Sigmoid colon (tissue), 6 donors: ENCODE measurements at regions not wholly inside any gene's neighbourhood (a gene's known extent, or its start where the extent isn't known, plus 50 kb on each side); places are given as distances from the start of the nearest gene placed in this dataset.

Experiments used
- DNase-seq: peaks from one replicate; pipeline ENCODE4 v3.0.0-alpha.2; 2019
- H3K27ac ChIP-seq, 4 donors: fragments of 200-600 bp; sonication (generic); one replicate each; pipeline ENCODE4 v1.5.1; 2016 to 2019; ENCODE audit warnings: mild to moderate bottlenecking in 1 of 4
- H3K27me3 ChIP-seq, 3 donors: fragments of 200-600 bp; sonication (generic); one replicate each; pipeline ENCODE4 v1.5.1; 2019; ENCODE audit warnings: mild to moderate bottlenecking in 1 of 3
- H3K36me3 ChIP-seq, 4 donors: fragments of 200-600 bp; sonication (generic); one replicate each; pipeline ENCODE4 v1.5.1; 2016 to 2019
- H3K4me1 ChIP-seq, 4 donors: fragments of 200-600 bp; sonication (generic); one replicate each; pipeline ENCODE4 v1.5.1; 2017 to 2019
- H3K4me3 ChIP-seq, 4 donors: fragments of 200-600 bp; sonication (generic); one replicate each; pipeline ENCODE4 v1.5.1; 2017 to 2019; ENCODE audit warnings: mild to moderate bottlenecking in 2 of 4, moderate library complexity in 1 of 4
- H3K9me3 ChIP-seq, 4 donors: fragments of 200-600 bp in 3 of 4; sonication (generic) in 3 of 4; one replicate each; pipeline versions ENCODE4 v1.5.1 to v1.6.1; 2013 to 2019
- CTCF ChIP-seq, 4 experiments: fragments of 450-650 bp in 3 of 4; fragments of 200-600 bp in 1 of 4; IDR thresholded peaks; one replicate each; pipeline ENCODE4 v1.5.1; 2016 to 2019; ENCODE audit warnings: antibody characterized with exemption in 4 of 4, mild to moderate bottlenecking in 3 of 4, moderate library complexity in 2 of 4
- EP300 ChIP-seq, 4 donors: sonication (generic); formaldehyde crosslinking; IDR thresholded peaks; one replicate each; pipeline ENCODE4 v1.6.1; 2017; ENCODE audit warnings: antibody characterized with exemption in 4 of 4
- POLR2A ChIP-seq, 2 donors: fragments of 450-650 bp; IDR thresholded peaks; one replicate each; pipeline ENCODE4 v1.6.1; 2016; ENCODE audit warnings: antibody characterized with exemption in 2 of 2, mild to moderate bottlenecking in 2 of 2, moderate library complexity in 2 of 2
- POLR2AphosphoS5 ChIP-seq, 4 donors: sonication (generic); formaldehyde crosslinking; IDR thresholded peaks; one replicate each; pipeline ENCODE4 v1.6.1; 2017; ENCODE audit warnings: antibody characterized with exemption in 4 of 4
- WGBS, 2 donors: extraction: QIAGEN DNeasy Blood & Tissue Kit; methylation state at CpG; one replicate each; pipeline ENCODE4 v1.1.7; 2013; 5-methylcytosine and 5-hydroxymethylcytosine counted together
- intact Hi-C: fragments of 100-400 bp; cut with DNase I; formaldehyde crosslinking; loops from one replicate; pipeline ENCODE4 v1.15.1; 2023
- donor health status: healthy with polysubstance abuse.
- donor health status: healthy.

GRCh38 chr1:218030846-218031245, 254.2 kb upstream of the RRP15 start:
- H3K4me1 ChIP-seq, result no peaks in the 10 kb centered on the region
- DNase-seq, result no peak
- intact Hi-C loops, result no loop called here
- H3K27ac ChIP-seq, result no peak overlapping the region
- no peak overlapping the region for H3K4me3 ChIP-seq
- H3K36me3 ChIP-seq, result no peaks in the 10 kb centered on the region
- TF ChIP-seq POLR2AphosphoS5 (IDR thresholded peaks at IDR 0.05), result no peak
- TF ChIP-seq POLR2A (IDR thresholded peaks at IDR 0.05), result no peak
- TF ChIP-seq CTCF (IDR thresholded peaks at IDR 0.05), result no peak
- no peak for TF ChIP-seq EP300 (IDR thresholded peaks at IDR 0.05)
- no peaks in the 10 kb centered on the region for H3K9me3 ChIP-seq
- H3K27me3 ChIP-seq, result no peaks in the 10 kb centered on the region

DNA sequence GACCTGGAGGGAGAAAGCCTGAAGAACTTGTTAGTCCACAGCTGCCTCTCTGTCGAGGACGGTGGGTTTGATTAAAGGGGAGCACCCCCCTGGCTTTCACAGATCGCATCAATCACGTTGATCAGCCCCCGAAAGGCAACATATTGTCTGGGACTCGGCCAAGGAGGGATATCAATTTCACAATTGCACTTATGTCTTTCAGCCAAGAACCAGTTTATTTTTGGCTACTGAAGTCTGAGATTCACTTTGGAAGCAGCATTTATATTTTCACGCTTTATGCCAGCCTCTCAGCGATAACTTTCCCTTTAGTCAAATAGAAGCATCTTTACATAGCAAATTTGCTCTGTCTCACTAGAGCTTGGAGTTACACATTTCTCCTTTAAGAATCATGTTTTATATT, 253.2 kb upstream of the RRP15 start:
- TF ChIP-seq CTCF (IDR thresholded peaks at IDR 0.05) (no peak), POLR2A (IDR thresholded peaks at IDR 0.05) (no peak), EP300 (IDR thresholded peaks at IDR 0.05) (no peak), POLR2AphosphoS5 (IDR thresholded peaks at IDR 0.05) (no peak)
- no peak for DNase-seq
- H3K4me1 ChIP-seq, result no peaks in the 10 kb centered on the region
- intact Hi-C loops, result no loop called here
- H3K27ac ChIP-seq, result no peak overlapping the region
- no peak overlapping the region for H3K4me3 ChIP-seq
- no peaks in the 10 kb centered on the region for H3K27me3 ChIP-seq
- no peaks in the 10 kb centered on the region for H3K36me3 ChIP-seq
- no peaks in the 10 kb centered on the region for H3K9me3 ChIP-seq
- WGBS, 2 donors, result 42 to 49% methylated on average over 8 of the region's 8 CpGs

GRCh38 chr1:218034468-218034867, 250.6 kb upstream of the RRP15 start:
- H3K9me3 ChIP-seq, result no peaks in the 10 kb centered on the region
- H3K27me3 ChIP-seq, result no peaks in the 10 kb centered on the region
- no peak for DNase-seq
- no peaks in the 10 kb centered on the region for H3K4me1 ChIP-seq
- H3K27ac ChIP-seq, result no peak overlapping the region
- H3K36me3 ChIP-seq, result no peaks in the 10 kb centered on the region
- H3K4me3 ChIP-seq, result no peak overlapping the region
- TF ChIP-seq CTCF (IDR thresholded peaks at IDR 0.05), result no peak
- TF ChIP-seq EP300 (IDR thresholded peaks at IDR 0.05), result no peak
- no peak for TF ChIP-seq POLR2A (IDR thresholded peaks at IDR 0.05)
- TF ChIP-seq POLR2AphosphoS5 (IDR thresholded peaks at IDR 0.05), result no peak
- intact Hi-C loops, result no loop called here
- 59 to 75% methylated on average over 7 of the region's 7 CpGs for WGBS, 2 donors

DNA sequence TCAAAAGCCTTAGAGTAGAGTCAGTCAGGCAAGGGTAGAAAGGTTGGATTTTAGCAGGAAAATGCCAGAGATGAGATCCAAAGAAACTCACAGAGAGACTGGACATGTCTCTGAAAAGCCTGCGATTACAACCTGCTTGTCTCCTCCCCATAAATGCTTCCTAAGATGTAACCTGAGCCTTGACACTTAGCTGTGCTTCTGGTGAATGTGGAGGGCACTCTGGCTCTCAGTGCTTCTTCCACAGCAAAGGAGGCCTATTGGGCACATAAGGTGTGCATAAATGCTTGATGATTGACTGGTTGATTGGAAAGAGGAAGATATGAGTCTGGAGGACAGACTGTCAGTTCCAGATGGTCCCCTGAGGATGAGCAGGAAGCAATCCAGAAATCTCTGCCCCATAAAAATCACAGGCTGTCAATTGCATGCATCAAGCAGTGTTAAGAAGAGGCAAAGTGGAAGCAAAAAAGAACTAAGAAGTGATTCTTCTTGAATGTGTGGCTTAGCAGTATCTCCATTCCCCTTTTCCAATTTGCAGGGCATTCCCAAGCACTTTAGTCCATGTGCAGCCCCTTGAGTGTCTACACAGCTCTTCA, 236.2 kb upstream of the RRP15 start:
- H3K9me3 ChIP-seq, result no peaks in the 10 kb centered on the region
- H3K4me3 ChIP-seq, result no peak overlapping the region
- no peaks in the 10 kb centered on the region for H3K36me3 ChIP-seq
- no peaks in the 10 kb centered on the region for H3K27me3 ChIP-seq
- intact Hi-C loops, result no loop called here
- WGBS, 2 donors, result 25 to 36% methylated on average over 1 of the region's 1 CpG
- no peak overlapping the region for H3K27ac ChIP-seq
- H3K4me1 ChIP-seq, result no peaks in the 10 kb centered on the region
- DNase-seq, result no peak
- TF ChIP-seq CTCF (IDR thresholded peaks at IDR 0.05), result no peak
- TF ChIP-seq POLR2AphosphoS5 (IDR thresholded peaks at IDR 0.05), result no peak
- TF ChIP-seq POLR2A (IDR thresholded peaks at IDR 0.05), result no peak
- TF ChIP-seq EP300 (IDR thresholded peaks at IDR 0.05), result no peak

- H3K36me3 ChIP-seq, result no peaks in the 10 kb centered on the region
- no peaks in the 10 kb centered on the region for H3K4me1 ChIP-seq
- intact Hi-C loops, result no loop called here
- no peak overlapping the region for H3K4me3 ChIP-seq
- WGBS, 2 donors, result 63 to 68% methylated on average over 9 of the region's 9 CpGs
- no peak for DNase-seq
- TF ChIP-seq POLR2AphosphoS5 (IDR thresholded peaks at IDR 0.05) (no peak), POLR2A (IDR thresholded peaks at IDR 0.05) (no peak), CTCF (IDR thresholded peaks at IDR 0.05) (no peak), EP300 (IDR thresholded peaks at IDR 0.05) (no peak)
- H3K9me3 ChIP-seq, result no peaks in the 10 kb centered on the region
- H3K27ac ChIP-seq, result no peak overlapping the region
- no peaks in the 10 kb centered on the region for H3K27me3 ChIP-seq
Observed at GRCh38 chr1:218049641-218050040, 235.5 kb upstream of the RRP15 start.
